Stomach (tissue), 4 donors: ENCODE measurements at regions not wholly inside any gene's neighbourhood (a gene's known extent, or its start where the extent isn't known, plus 50 kb on each side); places are given as distances from the start of the nearest gene placed in this dataset.

ENCODE experiments used
- POLR2A ChIP-seq, 4 donors: fragments of 450-650 bp; IDR thresholded peaks; one replicate each; pipeline ENCODE4 v1.6.1; 2016; ENCODE audit warnings: antibody characterized with exemption in 4 of 4, control low read depth in 2 of 4, mild to moderate bottlenecking in 1 of 4, moderate library complexity in 1 of 4
- POLR2AphosphoS5 ChIP-seq, 3 donors: sonication (generic); formaldehyde crosslinking; IDR thresholded peaks; one replicate each; pipeline ENCODE4 v1.6.1; 2016; ENCODE audit warnings: antibody characterized with exemption in 3 of 3
- TF ChIP-seq, protein P1 (sequence below), 7 experiments: fragments of 450-650 bp in 4 of 7; fragments of 200-600 bp in 3 of 7; sonication (generic) in 3 of 7; IDR thresholded peaks; one replicate each; pipeline ENCODE4 v1.5.1; 2016 to 2019; ENCODE audit warnings: antibody characterized with exemption in 7 of 7, control low read depth in 2 of 7, mild to moderate bottlenecking in 1 of 7

DNA sequence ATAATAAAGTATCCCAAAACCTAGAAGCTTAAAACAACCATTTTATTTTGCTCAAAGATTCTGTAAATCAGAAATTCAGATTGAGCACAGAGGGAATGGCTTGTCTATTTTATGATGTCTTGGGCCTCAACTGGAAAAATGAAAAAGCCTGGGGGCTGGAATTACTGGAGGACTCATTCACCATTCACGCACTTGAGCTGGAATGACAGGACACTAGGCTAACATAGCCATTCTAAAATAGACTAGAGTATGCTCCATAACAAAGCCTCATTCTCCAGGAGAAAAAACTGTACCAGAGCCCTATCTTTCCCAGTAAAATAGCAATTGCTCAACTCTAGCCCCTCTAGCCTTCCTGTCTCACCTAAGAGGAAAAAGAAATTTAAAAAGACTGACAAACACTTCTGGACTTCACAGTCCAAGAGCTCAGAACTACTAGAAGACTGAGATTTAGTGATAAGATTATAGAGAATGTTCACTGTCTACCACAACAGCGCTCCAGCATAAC is 145.4 kb upstream of the BTBD3 start:
- TF ChIP-seq, protein P1, sequence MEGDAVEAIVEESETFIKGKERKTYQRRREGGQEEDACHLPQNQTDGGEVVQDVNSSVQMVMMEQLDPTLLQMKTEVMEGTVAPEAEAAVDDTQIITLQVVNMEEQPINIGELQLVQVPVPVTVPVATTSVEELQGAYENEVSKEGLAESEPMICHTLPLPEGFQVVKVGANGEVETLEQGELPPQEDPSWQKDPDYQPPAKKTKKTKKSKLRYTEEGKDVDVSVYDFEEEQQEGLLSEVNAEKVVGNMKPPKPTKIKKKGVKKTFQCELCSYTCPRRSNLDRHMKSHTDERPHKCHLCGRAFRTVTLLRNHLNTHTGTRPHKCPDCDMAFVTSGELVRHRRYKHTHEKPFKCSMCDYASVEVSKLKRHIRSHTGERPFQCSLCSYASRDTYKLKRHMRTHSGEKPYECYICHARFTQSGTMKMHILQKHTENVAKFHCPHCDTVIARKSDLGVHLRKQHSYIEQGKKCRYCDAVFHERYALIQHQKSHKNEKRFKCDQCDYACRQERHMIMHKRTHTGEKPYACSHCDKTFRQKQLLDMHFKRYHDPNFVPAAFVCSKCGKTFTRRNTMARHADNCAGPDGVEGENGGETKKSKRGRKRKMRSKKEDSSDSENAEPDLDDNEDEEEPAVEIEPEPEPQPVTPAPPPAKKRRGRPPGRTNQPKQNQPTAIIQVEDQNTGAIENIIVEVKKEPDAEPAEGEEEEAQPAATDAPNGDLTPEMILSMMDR (IDR thresholded peaks at IDR 0.05): no peak
- TF ChIP-seq POLR2A (IDR thresholded peaks at IDR 0.05): no peak
- TF ChIP-seq POLR2AphosphoS5 (IDR thresholded peaks at IDR 0.05): no peak
